Progenitor cell of endocrine pancreas (in vitro differentiated cells): ENCODE measurements at regions not wholly inside any gene's neighbourhood (a gene's known extent, or its start where the extent isn't known, plus 50 kb on each side); places are given as distances from the start of the nearest gene placed in this dataset.

ENCODE experiments used
- DNase-seq: peaks from one replicate; pipeline ENCODE4 v3.0.0; 2021; ENCODE audit warnings: low spot score; ENCODE audit not compliant: unreplicated experiment
- H3K27ac Mint-ChIP-seq: 2 replicates; pipeline ENCODE4 v1.8.0; 2021; ENCODE audit warnings: mild to moderate bottlenecking, moderate library complexity, mixed read lengths
- H3K27me3 Mint-ChIP-seq: 2 replicates; pipeline ENCODE4 v1.8.0; 2021; ENCODE audit warnings: mixed read lengths
- H3K36me3 Mint-ChIP-seq: 2 replicates; pipeline ENCODE4 v1.8.0; 2022; ENCODE audit warnings: mixed read lengths; ENCODE audit not compliant: insufficient read depth
- H3K4me1 Mint-ChIP-seq: 2 replicates; pipeline ENCODE4 v1.8.0; 2021; ENCODE audit warnings: low read depth, mixed read lengths
- H3K4me3 Mint-ChIP-seq: 2 replicates; pipeline ENCODE4 v1.8.0; 2021; ENCODE audit warnings: low read depth, mild to moderate bottlenecking, moderate library complexity, mixed read lengths
- H3K9me3 Mint-ChIP-seq: 2 replicates; pipeline ENCODE4 v1.8.0; 2021; ENCODE audit warnings: low read depth, mixed read lengths
- TF ChIP-seq, protein P1 (sequence below): fragments of 200-600 bp; sonication (generic); IDR thresholded peaks from one replicate; pipeline ENCODE4 v1.5.0; 2021; ENCODE audit warnings: antibody characterized with exemption, mild to moderate bottlenecking; ENCODE audit not compliant: unreplicated experiment

DNA sequence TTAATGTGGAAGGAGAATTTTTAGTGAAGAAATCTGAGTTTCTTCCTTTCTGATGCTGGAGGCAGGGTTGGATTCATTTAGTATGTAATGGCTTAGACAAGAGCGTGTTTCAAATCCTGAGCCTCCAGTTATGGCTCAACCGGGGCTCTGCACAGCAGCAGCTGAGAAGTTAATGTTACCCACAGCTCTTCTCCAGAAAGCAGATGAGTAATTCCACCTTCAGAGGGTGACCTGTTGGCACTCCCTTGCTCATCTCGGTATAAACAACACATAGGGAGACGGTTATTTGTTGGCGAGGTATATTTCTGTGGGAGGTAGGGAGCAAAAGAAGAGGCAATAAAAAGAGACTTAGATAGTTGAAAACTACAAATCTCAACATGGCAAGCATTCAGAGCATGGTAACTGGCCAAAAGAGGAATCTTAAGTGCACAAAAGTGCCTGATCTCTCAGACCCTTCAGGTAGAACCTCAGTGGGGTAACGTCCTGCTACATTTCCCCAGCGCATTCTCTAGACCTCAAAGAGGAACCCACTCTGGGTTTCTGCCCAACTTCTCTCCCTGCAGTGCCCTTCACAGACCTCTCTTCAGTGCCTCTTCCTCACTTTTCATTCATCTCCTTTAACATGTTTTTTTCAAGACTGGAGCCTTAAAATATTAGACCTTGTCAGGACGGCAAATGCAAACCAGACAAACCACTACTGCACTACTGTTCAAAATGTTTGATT, 417.5 kb upstream of the ADAMTSL1 start:
- no peak overlapping the region for H3K27ac Mint-ChIP-seq
- peaks cover 3% of the 10 kb centered on the region for H3K4me1 Mint-ChIP-seq
- no peaks in the 10 kb centered on the region for H3K9me3 Mint-ChIP-seq
- TF ChIP-seq, protein P1, sequence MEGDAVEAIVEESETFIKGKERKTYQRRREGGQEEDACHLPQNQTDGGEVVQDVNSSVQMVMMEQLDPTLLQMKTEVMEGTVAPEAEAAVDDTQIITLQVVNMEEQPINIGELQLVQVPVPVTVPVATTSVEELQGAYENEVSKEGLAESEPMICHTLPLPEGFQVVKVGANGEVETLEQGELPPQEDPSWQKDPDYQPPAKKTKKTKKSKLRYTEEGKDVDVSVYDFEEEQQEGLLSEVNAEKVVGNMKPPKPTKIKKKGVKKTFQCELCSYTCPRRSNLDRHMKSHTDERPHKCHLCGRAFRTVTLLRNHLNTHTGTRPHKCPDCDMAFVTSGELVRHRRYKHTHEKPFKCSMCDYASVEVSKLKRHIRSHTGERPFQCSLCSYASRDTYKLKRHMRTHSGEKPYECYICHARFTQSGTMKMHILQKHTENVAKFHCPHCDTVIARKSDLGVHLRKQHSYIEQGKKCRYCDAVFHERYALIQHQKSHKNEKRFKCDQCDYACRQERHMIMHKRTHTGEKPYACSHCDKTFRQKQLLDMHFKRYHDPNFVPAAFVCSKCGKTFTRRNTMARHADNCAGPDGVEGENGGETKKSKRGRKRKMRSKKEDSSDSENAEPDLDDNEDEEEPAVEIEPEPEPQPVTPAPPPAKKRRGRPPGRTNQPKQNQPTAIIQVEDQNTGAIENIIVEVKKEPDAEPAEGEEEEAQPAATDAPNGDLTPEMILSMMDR, result no peak
- DNase-seq, result no peak
- peaks cover 7% of the 10 kb centered on the region for H3K27me3 Mint-ChIP-seq
- no peaks in the 10 kb centered on the region for H3K36me3 Mint-ChIP-seq
- no peak overlapping the region for H3K4me3 Mint-ChIP-seq

DNA sequence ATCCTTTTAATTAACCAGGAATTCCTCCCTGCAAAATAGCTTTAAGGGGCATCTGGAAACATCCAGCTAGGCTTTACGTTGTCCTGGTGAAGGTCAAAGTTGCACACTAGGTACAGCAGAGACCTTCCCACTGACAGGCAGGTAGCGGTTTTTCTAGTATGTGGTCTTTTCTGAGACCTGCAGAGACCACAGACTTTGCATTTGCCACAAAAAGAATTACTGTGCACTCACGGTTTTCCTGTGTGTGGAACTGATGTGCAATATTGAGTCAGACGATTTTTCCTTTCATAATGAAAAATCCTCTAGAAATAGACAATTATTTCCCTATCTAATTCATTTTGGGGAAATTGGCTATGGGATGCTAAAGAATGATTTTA, 417.0 kb upstream of the ADAMTSL1 start:
- TF ChIP-seq, protein P1, result no peak
- no peaks in the 10 kb centered on the region for H3K36me3 Mint-ChIP-seq

GRCh38 chr9:18058564-18059442, 415.1 kb upstream of the ADAMTSL1 start:
- H3K4me1 Mint-ChIP-seq, result peaks cover 3% of the 10 kb centered on the region
- TF ChIP-seq, protein P1, result no peak
- no peaks in the 10 kb centered on the region for H3K36me3 Mint-ChIP-seq
- peaks cover 7% of the 10 kb centered on the region for H3K27me3 Mint-ChIP-seq
- H3K27ac Mint-ChIP-seq, result no peak overlapping the region
- no peaks in the 10 kb centered on the region for H3K9me3 Mint-ChIP-seq
- no peak for DNase-seq
- H3K4me3 Mint-ChIP-seq, result no peak overlapping the region

More for the DNA sequence above, 417.0 kb upstream of the ADAMTSL1 start:
- no peak for DNase-seq
- peaks cover 3% of the 10 kb centered on the region for H3K4me1 Mint-ChIP-seq
- no peak overlapping the region for H3K27ac Mint-ChIP-seq
- H3K27me3 Mint-ChIP-seq, result peaks cover 7% of the 10 kb centered on the region
- H3K4me3 Mint-ChIP-seq, result no peak overlapping the region
- no peaks in the 10 kb centered on the region for H3K9me3 Mint-ChIP-seq

- Mint-ChIP-seq H3K27me3 (peaks cover 10% of the 10 kb centered on the region), H3K4me3 (no peak overlapping the region), H3K36me3 (no peaks in the 10 kb centered on the region), H3K9me3 (no peaks in the 10 kb centered on the region), H3K4me1 (peaks cover 3% of the 10 kb centered on the region), H3K27ac (no peak overlapping the region)
- DNase-seq, result no peak
- TF ChIP-seq, protein P1, result no peak
Measured at GRCh38 chr9:18059447-18059846, 414.5 kb upstream of the ADAMTSL1 start.

DNA sequence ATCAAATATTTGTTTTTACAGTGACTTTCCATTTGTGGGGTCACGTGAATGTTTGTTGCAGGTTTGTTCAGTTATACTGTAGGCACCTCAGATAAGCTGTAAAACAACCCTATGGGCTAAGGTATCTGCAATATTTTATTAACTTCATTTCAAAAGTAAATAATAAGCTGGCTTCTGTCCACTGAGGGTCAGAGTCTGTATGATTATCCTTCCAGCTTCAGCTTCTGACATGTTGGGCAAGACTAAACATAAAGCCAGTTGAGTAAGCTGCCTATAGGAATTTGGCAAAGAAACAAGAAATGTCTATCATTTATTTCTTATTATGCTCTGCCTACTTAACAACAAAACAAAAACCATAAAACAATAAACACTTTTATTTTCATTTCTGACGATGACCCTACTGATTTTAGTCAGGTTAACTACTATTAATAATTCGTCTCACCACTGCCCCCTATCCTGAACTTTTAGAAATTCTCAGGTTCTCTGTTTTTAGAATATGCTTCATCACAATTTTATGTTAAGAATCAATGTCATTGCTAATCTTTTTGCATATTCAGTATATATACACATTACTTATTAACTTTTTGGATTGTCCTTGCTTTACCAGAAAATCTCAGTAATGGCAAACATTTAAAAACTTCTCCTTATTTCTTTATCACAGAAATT, 413.6 kb upstream of the ADAMTSL1 start:
- Mint-ChIP-seq H3K9me3 (no peaks in the 10 kb centered on the region), H3K36me3 (no peaks in the 10 kb centered on the region), H3K27ac (no peak overlapping the region), H3K4me3 (no peak overlapping the region), H3K4me1 (peaks cover 3% of the 10 kb centered on the region), H3K27me3 (peaks cover 10% of the 10 kb centered on the region)
- no peak for DNase-seq
- TF ChIP-seq, protein P1, result peak; percentile 47
